HFFc6 (cell line): ENCODE measurements at regions not wholly inside any gene's neighbourhood (a gene's known extent, or its start where the extent isn't known, plus 50 kb on each side); places are given as distances from the start of the nearest gene placed in this dataset.

Experiments used
- DNase-seq: peaks from one replicate; pipeline ENCODE4 v3.0.0-alpha.2; 2018
- H3K27ac Mint-ChIP-seq: 2 replicates; pipeline ENCODE4 v1.8.0; 2020; ENCODE audit warnings: mild to moderate bottlenecking, mixed read lengths
- H3K27me3 Mint-ChIP-seq: 2 replicates; pipeline ENCODE4 v1.8.0; 2021; ENCODE audit warnings: mild to moderate bottlenecking, moderate library complexity, mixed read lengths; ENCODE audit not compliant: insufficient read depth
- H3K36me3 Mint-ChIP-seq: 2 replicates; pipeline ENCODE4 v1.8.0; 2021; ENCODE audit warnings: low read depth, mixed read lengths
- H3K4me1 Mint-ChIP-seq: 2 replicates; pipeline ENCODE4 v1.8.0; 2020; ENCODE audit warnings: low read depth, mixed read lengths
- H3K4me3 Mint-ChIP-seq: 2 replicates; pipeline ENCODE4 v1.8.0; 2020; ENCODE audit warnings: mild to moderate bottlenecking, moderate library complexity, mixed read lengths
- H3K9me3 Mint-ChIP-seq: 2 replicates; pipeline ENCODE4 v1.8.0; 2020; ENCODE audit warnings: mild to moderate bottlenecking, mixed read lengths
- TF ChIP-seq, protein P1 (sequence below): fragments of 200-600 bp; sonication (generic); IDR thresholded peaks from 2 replicates; pipeline ENCODE4 v1.5.0; 2021; ENCODE audit warnings: antibody characterized with exemption, mild to moderate bottlenecking

DNA sequence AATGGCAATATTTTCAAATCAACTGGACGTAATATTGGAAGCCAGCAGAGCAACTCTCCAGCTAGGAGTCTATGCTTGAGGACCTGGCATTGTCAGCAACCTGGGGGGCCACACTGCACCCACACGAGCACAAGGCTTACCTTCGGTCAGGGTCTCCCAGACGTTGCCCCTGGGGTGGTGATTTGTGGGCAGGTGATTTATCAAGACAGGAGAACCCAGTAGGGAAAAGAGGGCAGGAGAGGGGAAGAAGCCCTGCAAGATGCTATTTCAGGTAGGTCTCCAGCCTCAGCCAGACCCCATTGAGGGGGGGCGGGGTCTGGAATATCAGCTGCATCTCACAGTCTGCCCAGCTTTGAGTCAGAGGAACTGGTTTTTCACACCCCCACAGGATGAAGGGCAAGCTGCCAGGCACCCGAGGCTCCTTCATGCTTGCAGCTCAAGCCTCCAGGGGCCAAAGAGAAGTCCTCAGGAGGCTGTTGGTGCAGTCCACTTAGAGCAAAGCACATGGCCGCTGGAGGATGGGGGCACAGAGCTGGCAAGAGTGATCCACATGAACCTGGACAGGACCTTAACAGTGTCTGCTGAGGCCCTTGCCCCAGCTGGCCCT, 80.9 kb upstream of the UQCRFS1 start:
- Mint-ChIP-seq H3K4me1 (0 out of 2 replicates have a peak, but pooled peaks cover 10% of the 10 kb centered on the region), H3K27me3 (peaks cover 2% of the 10 kb centered on the region; the same call in 1 of the 2 replicates), H3K4me3 (no peak overlapping the region; the same call in 1 of the 2 replicates), H3K36me3 (no peaks in the 10 kb centered on the region), H3K9me3 (peaks cover 50% of the 10 kb centered on the region), H3K27ac (no peak overlapping the region)
- TF ChIP-seq, protein P1, sequence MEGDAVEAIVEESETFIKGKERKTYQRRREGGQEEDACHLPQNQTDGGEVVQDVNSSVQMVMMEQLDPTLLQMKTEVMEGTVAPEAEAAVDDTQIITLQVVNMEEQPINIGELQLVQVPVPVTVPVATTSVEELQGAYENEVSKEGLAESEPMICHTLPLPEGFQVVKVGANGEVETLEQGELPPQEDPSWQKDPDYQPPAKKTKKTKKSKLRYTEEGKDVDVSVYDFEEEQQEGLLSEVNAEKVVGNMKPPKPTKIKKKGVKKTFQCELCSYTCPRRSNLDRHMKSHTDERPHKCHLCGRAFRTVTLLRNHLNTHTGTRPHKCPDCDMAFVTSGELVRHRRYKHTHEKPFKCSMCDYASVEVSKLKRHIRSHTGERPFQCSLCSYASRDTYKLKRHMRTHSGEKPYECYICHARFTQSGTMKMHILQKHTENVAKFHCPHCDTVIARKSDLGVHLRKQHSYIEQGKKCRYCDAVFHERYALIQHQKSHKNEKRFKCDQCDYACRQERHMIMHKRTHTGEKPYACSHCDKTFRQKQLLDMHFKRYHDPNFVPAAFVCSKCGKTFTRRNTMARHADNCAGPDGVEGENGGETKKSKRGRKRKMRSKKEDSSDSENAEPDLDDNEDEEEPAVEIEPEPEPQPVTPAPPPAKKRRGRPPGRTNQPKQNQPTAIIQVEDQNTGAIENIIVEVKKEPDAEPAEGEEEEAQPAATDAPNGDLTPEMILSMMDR: no peak
- DNase-seq: no peak

DNA sequence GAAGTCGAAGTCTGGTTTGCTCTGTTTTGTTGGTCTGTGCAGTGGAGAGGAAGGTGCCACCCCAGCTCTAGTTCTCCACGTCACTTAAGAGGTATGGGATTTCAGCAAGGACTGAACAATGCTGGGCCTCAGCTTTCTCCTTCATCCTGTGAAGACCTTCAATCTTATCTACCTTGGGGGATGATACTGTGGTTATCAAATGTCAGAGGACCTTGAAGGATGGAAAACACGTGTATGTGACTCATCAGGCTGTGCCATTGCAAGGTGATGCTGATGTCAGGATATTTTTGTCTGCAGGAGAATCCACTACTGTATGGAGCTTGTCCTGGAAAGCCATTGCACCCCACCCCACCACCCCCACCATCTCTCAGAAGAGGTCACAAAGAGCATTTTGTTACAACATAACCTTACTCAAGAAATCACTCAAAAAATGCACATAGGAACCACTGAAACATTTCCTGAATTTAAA, 81.4 kb upstream of the UQCRFS1 start:
- no peak for DNase-seq
- Mint-ChIP-seq H3K27ac (no peak overlapping the region), H3K9me3 (peaks cover 50% of the 10 kb centered on the region), H3K27me3 (peaks cover 5% of the 10 kb centered on the region; the same call in 1 of the 2 replicates), H3K4me3 (no peak overlapping the region), H3K4me1 (0 out of 2 replicates have a peak, but pooled peaks cover 10% of the 10 kb centered on the region), H3K36me3 (no peaks in the 10 kb centered on the region)
- TF ChIP-seq, protein P1: no peak

DNA sequence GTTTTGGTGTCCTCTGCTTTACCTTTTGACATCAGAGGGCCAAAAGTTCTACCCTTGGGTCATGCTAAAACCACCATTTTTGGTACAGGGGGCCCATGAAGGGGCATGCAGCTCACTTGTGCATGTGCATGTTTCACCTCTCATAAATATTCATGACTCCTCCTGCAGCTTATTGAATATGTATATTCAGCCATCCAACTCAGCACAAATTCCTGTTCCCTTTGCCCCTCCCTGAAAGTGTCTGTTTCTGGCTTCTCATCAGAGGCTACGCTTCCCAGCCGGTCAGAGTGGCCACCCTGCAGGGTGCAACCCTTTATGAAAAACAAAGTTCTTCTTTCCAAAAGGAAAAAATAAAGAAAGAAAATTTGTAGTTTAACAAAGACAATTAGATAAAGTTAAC, 82.3 kb upstream of the UQCRFS1 start:
- DNase-seq: no peak
- TF ChIP-seq, protein P1: no peak
- H3K4me3 Mint-ChIP-seq: no peak overlapping the region
- H3K27ac Mint-ChIP-seq: no peak overlapping the region
- 0 out of 2 replicates have a peak, but pooled peaks cover 10% of the 10 kb centered on the region for H3K4me1 Mint-ChIP-seq
- peaks cover 52% of the 10 kb centered on the region for H3K9me3 Mint-ChIP-seq
- no peaks in the 10 kb centered on the region for H3K36me3 Mint-ChIP-seq
- peaks cover 5% of the 10 kb centered on the region; the same call in 1 of the 2 replicates for H3K27me3 Mint-ChIP-seq

DNA sequence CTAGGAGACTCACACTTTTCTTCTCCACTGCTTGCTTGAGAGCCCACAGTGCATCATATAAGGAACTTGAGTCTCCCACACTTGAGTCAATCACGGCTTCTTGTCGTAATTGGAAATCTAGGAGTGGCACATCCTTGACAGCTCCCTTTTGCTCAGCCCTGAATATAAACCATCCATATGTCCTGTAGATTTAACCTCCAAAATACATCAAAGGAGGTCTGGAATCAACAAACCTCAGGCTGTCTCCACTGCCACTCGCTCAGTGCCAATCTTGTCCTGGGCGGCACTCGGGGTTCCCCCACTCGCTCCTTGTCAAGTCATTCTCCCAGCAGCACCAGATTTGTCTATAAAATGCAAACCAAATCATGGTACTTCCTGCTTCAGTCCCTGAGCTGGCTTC, 84.4 kb upstream of the UQCRFS1 start:
- peaks cover 5% of the 10 kb centered on the region; the same call in 1 of the 2 replicates for H3K27me3 Mint-ChIP-seq
- TF ChIP-seq, protein P1: no peak

DNA sequence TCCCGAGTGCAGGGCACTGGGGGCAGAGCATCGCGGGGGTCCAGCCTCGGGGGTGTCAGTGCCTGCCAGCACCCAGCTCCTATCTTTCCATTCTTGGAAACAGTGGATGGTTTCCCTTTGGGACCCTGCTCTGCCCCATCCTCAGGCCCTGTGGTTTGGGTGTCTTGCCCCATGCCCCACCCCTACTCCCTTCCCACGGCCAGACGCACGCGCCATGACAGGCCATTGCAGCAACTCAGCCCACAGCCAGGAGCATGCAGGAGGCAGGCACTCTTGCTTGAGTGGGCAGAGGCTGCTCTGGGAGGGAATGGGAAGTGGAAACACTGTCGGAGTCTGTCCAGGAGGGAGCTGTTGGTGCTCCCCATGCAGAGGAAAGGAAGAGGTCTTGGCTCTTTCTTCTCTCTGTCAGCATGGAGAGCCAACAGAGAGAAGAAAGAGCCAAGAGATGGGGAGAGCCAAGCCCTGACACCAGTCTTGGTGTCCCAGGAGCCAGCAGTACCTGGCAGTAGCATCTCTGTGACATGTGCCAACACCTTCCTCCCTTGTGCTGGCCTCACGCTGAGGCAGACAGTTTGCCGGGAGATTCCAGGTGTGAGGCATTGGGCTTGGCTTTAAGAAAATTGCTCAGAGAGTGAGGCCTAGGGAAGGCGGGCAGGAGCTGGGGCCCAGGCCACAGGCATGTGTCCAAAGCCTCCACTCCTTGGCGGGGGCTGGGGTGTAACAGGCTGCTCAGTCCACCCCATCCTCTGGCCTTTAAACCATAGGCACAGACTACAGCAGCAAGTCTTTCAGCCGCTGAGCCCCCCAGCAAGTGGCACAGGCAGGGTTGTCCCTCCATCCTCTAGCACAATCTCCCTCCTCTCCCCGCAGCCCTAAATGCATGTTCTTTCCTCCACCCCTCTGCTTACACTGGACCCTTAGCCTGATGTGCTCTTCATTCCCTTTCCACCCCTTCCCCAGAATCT, 86.7 kb upstream of the UQCRFS1 start:
- Mint-ChIP-seq H3K27ac (no peak overlapping the region), H3K4me3 (no peak overlapping the region), H3K27me3 (peaks cover 5% of the 10 kb centered on the region; the same call in 1 of the 2 replicates)

More for the DNA sequence above, 84.4 kb upstream of the UQCRFS1 start:
- Mint-ChIP-seq H3K36me3 (no peaks in the 10 kb centered on the region), H3K27ac (no peak overlapping the region), H3K4me1 (0 out of 2 replicates have a peak, but pooled peaks cover 10% of the 10 kb centered on the region), H3K4me3 (no peak overlapping the region), H3K9me3 (peaks cover 55% of the 10 kb centered on the region)
- DNase-seq: no peak

More for the DNA sequence above, 86.7 kb upstream of the UQCRFS1 start:
- Mint-ChIP-seq H3K4me1 (0 out of 2 replicates have a peak, but pooled peaks cover under 1% of the 10 kb centered on the region), H3K36me3 (no peaks in the 10 kb centered on the region), H3K9me3 (peaks cover 44% of the 10 kb centered on the region)
- TF ChIP-seq, protein P1: no peak
- no peak for DNase-seq
